GM19324 (cell line): ENCODE measurements at regions not wholly inside any gene's neighbourhood (a gene's known extent, or its start where the extent isn't known, plus 50 kb on each side); places are given as distances from the start of the nearest gene placed in this dataset.

ENCODE experiments used
- ATAC-seq: cut with Tn5 transposase; IDR thresholded peaks from one replicate; pipeline ENCODE4 v1.9.1; 2021; ENCODE audit warnings: mild to moderate bottlenecking, moderate library complexity; ENCODE audit not compliant: unreplicated experiment, low FRiP score

DNA sequence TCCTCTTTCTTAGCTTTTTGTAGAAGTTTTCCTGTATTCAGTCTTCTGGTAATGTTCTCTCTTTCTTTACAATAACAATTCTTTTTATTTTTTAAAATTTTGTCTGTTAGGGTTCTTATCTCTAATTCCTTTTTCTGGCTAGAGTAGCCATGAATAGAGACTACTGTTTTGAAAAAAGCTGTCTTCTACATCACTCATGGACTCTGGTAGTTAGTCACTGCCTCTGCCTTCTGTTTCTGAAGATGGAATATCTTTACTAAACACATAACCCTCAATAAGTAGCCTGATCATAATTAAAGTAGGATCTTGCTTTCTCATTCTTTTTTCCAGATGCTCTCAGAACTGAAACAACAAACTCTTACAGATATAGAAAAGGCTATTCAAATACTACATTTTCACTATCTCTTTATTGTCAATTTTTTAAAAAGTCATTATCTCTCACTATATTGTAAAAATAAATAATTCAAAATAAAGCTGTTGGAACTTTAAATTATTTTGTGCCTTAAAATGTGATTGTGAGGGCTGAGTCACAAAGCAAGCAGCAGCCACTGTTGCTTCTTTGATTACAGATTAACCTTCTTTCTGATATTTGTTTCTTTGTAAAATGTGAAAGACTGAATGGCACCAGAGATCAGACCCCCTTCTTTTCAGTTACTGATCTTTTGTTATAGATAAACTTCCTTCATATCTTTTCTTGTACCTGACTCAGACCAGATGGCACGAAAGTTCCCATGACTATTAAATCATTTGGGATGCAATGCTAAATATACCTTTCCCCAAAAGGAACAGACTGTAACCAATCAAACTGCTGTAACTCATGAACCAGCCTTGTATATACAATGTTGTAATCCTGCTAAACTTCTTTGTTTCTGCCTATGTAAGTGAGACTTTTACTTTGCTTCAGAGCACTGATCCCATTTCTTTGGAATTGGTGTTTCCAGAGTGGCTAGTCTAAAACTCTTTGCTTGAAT lies 1159.5 kb downstream of the IGSF11 start:
- no peak for ATAC-seq

DNA sequence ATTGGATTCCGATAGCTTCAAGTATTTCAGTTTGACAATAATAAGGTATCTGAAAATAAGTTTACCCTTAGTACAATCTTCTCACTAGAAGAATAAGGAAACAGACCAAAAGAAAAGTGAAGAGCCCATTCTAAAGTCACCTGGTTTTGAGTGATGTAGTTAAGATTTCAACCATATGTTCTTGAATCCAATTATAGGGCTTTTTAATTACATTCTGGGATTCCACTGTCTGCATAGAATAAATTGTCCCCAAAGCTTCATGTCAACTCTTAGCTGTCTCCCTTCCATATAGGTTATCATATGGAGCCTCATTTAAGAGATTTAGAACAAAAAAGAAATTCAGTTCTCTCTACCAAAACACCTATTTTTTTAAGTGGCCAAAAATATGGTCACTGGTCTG lies 1158.8 kb downstream of the IGSF11 start:
- no peak for ATAC-seq

DNA sequence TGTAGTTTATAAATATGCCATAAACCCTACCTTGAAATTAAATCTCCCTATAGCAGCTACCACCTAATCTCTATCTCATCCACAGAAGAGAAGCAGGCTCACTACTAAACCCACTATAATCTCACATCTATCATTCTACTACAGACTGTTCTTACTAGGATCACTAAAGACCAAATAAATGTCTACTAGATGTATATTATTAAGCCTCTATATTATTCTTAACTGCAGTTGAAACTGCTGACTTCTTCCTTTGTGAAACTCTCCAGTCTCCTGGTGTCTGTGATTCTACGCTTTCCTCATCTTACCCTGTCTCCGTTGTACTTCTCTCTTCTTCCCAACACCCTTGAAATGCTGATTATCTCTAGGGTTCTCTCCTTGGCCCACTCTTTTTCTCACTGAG lies 1154.0 kb downstream of the IGSF11 start:
- ATAC-seq, result no peak

DNA sequence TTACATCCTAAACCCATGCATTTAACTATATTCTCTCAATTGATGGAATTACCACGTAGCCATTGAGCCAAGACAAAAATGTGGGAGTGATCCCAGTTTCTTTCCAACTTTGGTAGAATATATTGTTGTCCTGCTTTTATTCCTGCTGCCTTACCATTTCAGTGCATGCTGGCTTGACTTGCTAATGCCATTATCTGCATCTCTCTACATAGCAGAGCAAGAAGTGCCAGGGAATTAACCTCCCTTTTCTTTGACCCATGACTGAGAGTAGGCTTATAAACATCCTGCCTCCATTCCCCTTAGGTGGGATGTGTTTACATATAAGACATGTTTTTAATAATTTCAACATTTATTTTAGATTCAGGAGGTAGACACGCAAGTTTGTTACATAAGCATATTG lies 1153.4 kb downstream of the IGSF11 start:
- no peak for ATAC-seq

DNA sequence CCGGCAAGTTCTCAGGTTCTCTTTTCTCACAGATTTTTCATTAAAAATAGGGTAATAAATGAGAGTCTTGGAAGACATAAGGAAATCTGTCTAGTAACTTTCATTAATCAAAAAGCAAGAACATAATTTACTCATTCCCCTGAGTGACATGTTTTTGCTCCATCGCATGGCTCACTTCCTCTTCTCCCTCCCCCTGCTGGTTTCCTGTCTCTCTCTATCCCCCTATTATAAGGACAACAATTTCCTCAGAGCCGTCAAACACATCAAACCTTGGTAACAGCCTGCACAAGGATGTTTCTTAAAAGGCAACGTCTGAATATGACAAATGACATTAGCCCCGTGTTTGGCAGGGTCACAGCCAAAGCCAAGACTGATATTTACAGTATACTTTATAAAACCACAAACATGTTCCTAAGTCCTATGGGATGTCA lies 1149.6 kb downstream of the IGSF11 start:
- ATAC-seq, result no peak

DNA sequence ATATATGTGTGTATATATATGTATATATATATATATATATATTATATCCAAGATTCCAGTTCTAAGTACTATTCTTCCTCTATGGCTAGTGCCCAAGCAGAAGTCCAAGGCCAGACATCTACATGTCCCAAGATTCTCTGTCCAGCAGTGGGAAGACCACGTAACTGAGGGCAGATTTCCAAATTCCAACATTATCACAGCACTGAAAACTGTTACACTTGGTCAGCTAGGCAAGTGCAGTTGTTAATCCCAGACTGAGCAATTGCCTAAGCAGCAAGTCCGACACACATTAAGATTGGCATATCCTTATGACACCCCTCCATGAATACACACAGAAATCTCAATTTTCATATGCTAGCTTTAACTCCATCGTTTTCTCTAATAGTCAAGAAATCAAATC lies 1148.5 kb downstream of the IGSF11 start:
- ATAC-seq, result no peak

DNA sequence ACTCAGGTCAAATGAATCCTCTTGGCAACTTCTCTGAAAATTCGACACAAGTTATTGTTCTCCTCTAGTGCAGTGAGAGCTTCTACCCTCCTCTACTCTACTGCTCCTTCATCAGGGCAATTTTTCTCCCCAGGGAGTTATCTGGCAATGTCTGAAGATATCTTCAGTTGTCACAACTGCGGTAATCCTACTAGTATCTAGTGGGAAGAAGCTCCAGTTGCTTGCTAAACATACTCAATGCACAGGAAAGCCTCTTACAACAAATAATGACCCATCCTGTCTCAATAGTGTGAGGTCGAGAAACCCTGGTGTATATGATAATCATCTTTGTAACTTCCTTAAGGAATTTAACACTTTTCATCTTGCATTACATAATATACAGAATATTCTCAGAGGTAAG lies 1147.6 kb downstream of the IGSF11 start:
- no peak for ATAC-seq

DNA sequence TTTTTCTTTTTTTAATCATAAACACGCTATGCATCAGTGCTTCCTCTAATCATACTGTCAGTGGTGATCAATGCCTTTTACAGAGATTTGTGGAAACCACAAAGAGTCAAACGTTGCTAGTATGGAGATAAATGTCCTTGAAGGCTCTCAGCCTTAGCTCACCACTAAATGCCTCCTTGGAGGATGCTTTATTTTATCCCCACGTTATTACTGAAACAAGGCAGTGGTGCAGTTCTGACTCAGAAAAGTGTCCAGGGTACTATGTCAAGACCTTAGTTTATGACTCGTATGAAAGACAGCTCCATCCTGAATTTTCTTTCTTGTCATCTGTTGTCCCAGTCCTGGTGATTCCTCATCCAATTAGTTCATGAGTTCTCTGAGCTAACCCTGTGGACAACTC lies 1146.7 kb downstream of the IGSF11 start:
- no peak for ATAC-seq

DNA sequence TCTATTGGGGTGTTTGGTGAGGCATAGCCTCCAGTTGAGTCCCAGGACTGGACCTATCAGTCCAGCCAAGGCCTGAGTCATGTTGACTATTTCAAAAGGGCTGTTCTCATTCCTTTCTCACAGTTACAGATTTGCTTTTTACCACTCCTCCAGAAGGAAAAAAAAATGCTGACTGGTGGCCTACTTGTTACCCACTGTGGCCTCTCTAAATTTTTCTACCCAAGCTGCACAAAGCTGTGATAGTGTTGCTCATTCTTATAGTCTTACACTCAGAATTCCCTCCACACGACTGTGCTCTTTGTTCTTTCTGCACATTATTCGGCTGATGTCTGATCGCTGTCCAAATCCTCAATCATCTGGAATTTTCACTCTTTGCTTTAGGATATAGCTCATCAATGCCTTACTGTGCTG lies 1142.2 kb downstream of the IGSF11 start:
- no peak for ATAC-seq

DNA sequence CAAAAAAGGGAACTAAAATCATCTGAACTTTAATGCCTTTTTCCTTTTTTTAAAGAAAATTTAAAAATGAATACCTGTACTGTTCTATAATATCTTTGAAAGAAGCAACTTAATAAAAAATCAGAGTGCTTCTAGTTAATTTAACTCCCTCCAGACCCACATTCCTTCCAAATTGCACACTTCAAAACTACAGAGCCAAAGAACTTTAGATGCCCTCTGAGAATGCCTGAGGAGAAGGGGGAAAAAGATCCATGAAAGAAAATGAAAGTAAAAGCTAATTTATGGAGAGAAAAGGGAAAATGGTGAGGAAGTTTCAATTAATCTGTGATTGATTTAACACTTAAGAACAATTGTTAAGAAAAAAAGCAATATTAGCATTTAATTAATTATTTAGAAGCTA lies 1141.6 kb downstream of the IGSF11 start:
- ATAC-seq, result no peak

DNA sequence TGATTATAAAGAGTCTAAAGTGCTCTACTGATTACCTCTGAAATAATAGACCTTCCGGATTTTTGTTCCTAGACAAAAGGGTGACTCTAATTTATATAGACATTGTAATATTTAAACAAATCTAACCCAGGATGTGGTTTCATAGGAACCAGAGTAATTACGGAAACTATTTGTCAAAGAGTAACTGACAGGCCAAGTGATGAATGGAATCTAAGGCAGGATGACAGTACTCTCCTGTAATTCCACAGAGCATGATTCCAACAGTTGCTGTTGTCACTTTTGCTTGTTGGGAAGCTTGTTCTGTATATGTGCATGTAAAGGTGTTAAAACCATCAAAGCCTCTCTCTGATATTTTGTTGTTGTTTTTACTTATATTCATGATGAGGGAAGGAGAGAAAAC lies 1141.0 kb downstream of the IGSF11 start:
- no peak for ATAC-seq

DNA sequence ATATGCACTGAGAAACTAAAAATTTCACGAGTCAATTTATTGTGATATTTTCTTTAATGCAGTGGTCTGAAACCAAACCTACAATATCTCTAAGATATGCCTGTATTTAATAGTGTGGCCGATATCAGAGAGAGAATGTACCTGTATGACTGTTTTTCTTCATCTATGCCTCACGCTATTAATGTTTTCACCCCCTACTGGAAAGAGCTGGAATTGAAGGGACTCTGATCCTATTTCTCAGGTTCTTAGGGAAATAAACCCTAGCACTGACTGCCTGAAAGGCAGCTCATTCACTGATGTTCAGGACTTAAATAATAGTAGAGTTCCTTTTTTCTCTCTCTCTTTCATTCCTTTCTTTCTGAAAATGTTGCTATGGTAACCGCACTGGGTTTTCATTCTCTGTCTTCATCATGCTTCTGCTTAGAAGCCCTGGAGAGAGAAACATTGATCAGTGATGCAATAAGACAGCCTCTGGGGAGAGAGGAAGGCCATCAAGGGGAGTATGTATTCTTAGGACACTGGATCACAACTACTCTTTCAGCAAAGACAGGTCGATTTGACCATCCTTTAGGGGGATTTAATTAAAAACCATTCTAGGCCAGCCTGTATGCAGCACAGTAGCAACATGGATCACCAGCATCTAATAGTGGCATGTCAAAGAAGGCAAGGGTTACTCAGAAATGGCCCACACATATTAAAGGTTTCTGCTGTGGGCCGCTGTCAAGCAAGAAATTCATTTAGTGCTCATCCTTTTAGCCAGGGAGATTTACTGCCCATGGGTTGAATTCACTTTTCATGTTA lies 1135.7 kb downstream of the IGSF11 start:
- ATAC-seq, result no peak

DNA sequence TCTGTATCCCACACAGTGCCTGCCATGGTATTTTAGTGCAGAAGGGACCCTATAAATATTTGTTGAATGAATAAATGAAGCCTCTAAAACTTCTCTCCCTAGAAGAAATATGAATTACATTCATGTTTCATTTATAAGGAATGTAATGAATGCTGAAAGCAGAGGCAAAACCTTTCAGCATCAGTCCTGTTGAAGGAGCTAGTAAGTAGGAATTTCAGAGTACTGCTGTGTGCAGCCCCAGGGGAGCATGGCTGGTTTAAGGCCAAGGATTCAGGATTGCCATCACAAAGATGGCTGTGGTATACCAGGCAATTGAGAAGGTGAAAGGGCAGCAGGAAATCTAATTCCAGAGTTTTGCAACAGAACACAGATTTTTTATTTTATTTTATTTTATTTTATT lies 1131.4 kb downstream of the IGSF11 start:
- ATAC-seq, result no peak

DNA sequence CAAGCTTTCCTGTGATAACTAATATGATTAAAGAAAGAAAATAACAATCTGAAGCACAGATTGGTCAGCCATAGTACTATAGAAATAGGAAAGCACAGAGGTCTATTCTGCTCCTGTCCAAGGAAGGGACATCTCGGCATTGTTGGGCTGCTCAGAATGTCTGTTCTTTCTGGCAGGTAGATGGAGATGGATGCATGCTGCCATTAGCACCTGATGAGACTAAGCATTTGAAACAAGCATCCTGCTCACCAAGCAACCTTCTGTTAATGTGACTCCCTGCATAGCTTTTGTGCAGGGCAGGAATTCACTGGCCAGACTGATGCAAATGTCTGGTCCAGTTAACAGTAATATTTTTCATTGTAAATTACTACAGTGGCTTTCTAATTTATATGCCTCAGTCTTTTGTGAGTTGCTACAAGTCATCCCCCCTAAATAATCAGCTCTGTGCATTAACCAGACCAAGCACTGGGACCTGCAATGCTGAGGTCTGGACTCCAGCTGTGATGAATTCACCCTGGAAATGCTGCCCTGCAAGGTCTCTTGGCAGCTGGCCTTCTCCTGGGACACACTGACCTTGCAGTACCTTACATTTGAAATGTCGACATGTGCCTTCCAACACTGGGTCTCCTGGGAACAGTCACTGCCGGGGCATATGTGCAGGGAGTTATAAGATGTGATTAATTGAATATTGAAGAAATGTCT lies 1123.7 kb downstream of the IGSF11 start:
- no peak for ATAC-seq

DNA sequence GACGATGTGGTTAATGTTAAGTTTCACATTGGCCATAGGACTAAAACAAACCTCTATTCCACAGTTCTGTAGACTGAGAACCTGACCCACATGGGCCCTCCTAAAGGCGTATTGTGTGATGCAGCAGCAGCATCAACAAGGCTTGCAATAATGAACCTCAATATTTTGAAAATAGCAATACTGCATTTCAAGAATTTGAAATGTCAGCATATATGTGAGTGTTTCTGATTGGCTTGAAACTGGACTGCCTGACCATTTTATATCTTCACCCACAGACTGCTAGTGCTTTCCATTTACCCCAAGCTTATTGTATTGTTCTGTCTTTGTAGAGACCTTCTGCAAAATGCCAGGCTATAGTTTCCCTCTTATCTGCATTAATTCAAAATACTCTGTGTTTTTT lies 1122.3 kb downstream of the IGSF11 start:
- no peak for ATAC-seq

DNA sequence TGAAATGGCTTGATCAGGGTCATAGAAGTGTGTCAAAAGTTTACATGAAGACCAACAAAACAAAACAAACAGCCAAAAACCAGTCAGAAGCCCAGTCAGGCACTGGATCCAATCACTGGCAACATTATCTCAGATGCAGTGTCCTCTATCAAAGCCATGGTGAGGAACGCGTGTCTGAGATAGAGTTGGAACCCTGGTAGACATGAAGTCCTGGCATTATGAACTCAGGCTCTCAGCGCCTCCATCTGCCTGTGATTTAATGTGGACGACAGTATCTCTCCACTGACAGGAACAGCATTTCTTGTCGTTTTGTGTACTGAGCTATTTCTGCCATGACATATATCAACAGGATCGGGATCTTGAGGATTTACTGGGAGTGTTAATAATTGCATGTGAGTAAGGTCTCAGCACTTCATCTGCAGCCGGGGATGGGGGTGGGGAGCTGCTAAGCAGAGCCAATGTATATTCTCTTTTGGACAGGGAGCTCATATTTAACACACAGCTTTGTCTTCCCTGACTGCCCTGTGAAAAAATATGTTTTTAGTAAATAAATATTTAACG lies 1120.0 kb downstream of the IGSF11 start:
- ATAC-seq, result no peak

DNA sequence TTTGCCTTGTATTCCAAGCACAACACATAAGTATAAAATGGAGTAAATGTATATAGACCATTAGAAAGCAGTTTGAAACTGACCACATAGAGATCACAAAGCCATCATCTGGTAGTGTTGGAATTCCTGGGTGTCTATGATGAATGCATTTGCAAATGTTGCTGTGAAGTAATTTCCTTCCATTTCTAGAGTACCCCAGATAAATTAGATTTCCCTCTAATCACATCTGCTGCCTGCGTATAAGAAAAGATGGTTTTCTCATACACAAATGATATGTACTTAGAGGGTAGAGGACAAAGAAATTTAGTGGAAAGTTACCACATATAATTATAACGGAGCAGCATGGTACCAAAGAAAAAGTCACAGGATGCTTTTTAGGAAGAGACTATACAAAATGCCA lies 1117.8 kb downstream of the IGSF11 start:
- ATAC-seq, result no peak

DNA sequence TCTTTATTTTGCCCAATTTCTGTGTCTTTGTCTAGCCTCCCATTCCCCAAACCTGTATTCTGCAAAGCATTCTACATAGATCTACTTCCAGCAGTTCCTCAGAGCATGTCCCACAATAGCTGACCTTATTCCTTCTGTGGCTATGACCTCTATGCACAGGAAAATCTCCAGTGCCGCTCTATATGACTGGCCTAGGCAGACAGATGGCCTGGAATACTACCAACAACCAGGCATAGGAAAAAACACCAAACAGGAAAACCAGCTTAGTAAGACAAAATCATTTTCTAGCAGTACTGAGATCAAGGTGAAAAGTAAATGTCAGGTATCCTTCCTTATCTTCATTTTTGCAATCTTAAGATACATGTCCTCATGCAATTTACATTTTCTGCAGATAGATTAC lies 1115.0 kb downstream of the IGSF11 start:
- no peak for ATAC-seq

DNA sequence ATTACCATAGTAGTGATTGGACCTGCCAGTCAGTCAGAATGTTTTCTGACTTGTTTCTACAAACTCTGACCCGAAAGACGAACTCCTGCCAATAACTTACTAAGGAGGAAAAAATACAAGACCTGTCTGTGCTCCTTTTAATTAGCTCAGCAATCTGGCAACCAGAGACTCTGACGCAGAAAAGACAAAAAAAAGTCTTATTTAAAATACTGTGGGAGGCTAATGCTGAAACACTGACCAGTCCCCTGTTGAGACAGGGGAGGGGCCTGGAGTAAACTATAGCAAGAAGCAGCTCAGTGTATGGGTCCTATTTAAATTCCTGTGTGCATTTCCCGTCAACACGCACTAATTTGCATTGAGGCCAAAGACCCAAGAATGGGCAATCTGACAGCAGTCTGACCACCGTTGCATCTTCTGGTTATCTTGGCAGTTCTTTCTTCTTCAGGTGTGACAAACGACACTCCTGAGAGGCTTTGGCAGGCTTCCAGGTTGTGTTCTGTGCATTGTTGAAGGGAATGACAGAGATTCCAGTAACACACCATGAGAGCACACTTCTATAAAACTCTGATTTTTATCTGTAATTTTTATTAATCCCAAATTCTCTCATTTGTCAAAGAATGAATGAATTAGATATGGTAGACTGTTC lies 1114.3 kb downstream of the IGSF11 start:
- ATAC-seq, result no peak

DNA sequence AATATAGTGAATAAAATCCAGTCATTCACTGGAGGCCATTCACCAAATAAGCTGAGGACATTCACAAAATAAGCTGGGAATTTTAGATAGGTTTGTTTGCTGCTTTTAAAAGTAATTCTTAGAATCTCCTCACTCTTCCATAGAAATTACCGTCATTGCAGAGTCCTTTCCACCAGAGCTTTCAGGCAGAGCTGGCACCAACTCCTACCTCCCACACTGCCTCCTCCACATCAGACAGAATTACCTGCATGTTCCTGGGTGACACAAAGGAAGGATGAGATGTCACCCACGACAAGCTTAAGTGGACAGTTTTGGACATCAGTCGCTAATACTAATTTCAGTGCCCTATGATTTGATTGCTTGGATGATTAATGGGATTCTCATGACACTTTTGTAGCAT lies 1113.2 kb downstream of the IGSF11 start:
- no peak for ATAC-seq
